H1 (cell line): ENCODE measurements at regions not wholly inside any gene's neighbourhood (a gene's known extent, or its start where the extent isn't known, plus 50 kb on each side); places are given as distances from the start of the nearest gene placed in this dataset.

Experiments
- CTCF ChIA-PET: fragments of 300-600 bp; sonication (Branson Sonifier 250); formaldehyde crosslinking; loops from one replicate; lab custom pipeline; 2021; ENCODE audit not compliant: partially characterized antibody; lab: Charles Lee
- POLR2A ChIA-PET: fragments of 300-600 bp; sonication (Branson Sonifier 250); formaldehyde crosslinking; loops from one replicate; lab custom pipeline; 2021; ENCODE audit warnings: inconsistent platforms; ENCODE audit not compliant: partially characterized antibody; lab: Charles Lee
- DNase-seq, 2 experiments: peaks; one replicate each; pipeline versions ENCODE4 v3.0.0 to v3.0.0-alpha.2; 2010 to 2022; ENCODE audit warnings: low spot score in 2 of 2, low read depth in 1 of 2, mixed read lengths in 1 of 2
- FAIRE-seq: peaks from 2 replicates; lab custom pipeline; 2011; peaks lifted over from hg19 to GRCh38; lab: Jason Lieb, UNC
- H2AFZ ChIP-seq: 2 replicates; pipeline ENCODE4 v1.8.1; 2012; ENCODE audit warnings: low read length, inconsistent platforms
- H2AK5ac ChIP-seq: 2 replicates; pipeline ENCODE4 v1.6.1; 2013; ENCODE audit warnings: low read depth, low read length
- H2BK120ac ChIP-seq: replicated peaks from 2 replicates; pipeline ENCODE3; 2013; ENCODE audit warnings: low read depth, low read length, inconsistent platforms
- H2BK12ac ChIP-seq: 2 replicates; pipeline ENCODE4 v1.6.1; 2013; ENCODE audit warnings: low read depth, low read length
- H2BK15ac ChIP-seq: 2 replicates; pipeline ENCODE4 v1.6.1; 2013; ENCODE audit warnings: low read length
- H2BK20ac ChIP-seq: 2 replicates; pipeline ENCODE4 v1.6.1; 2013; ENCODE audit warnings: low read length
- H2BK5ac ChIP-seq: 2 replicates; pipeline ENCODE4 v1.6.1; 2013; ENCODE audit warnings: low read depth, low read length
- H3K14ac ChIP-seq: 2 replicates; pipeline ENCODE4 v1.6.1; 2013; ENCODE audit warnings: inconsistent platforms; ENCODE audit not compliant: insufficient read length
- H3K18ac ChIP-seq: 2 replicates; pipeline ENCODE4 v1.6.1; 2013; ENCODE audit warnings: low read length; ENCODE audit errors: extremely low read depth
- H3K23ac ChIP-seq: 2 replicates; pipeline ENCODE4 v1.6.1; 2013; ENCODE audit warnings: inconsistent platforms; ENCODE audit not compliant: insufficient read length
- H3K23me2 ChIP-seq: 2 replicates; pipeline ENCODE4 v1.6.1; 2013; ENCODE audit warnings: low read depth, low read length
- H3K27ac ChIP-seq: 2 replicates; pipeline ENCODE4 v1.6.1; 2011; ENCODE audit warnings: low read depth, low read length, inconsistent platforms
- H3K27me3 ChIP-seq, 4 experiments: replicated peaks in 1 of 4; 1 replicate in 1 of 4; 2 replicates in 3 of 4; pipeline versions ENCODE4 v1.6.1 to v1.8.1; 2011 to 2013; ENCODE audit warnings: low read length in 3 of 4, mild to moderate bottlenecking in 3 of 4, inconsistent platforms in 2 of 4, mixed read lengths in 2 of 4, moderate library complexity in 1 of 4; ENCODE audit not compliant: control insufficient read depth in 3 of 4, insufficient read depth in 3 of 4; ENCODE audit errors: extremely low read depth in 1 of 4
- H3K36me3 ChIP-seq, 4 experiments: 2 replicates each; pipeline versions ENCODE4 v1.6.1 to v1.8.1; 2011 to 2013; ENCODE audit warnings: mild to moderate bottlenecking in 4 of 4, low read length in 3 of 4, moderate library complexity in 2 of 4, control low read depth in 1 of 4, inconsistent platforms in 1 of 4; ENCODE audit not compliant: insufficient read depth in 4 of 4, control insufficient read depth in 2 of 4
- H3K4ac ChIP-seq: replicated peaks from 2 replicates; pipeline ENCODE3; 2013; ENCODE audit warnings: low read length, low read depth, mixed read lengths, inconsistent platforms; ENCODE audit not compliant: insufficient read length
- H3K4me1 ChIP-seq, 4 experiments: replicated peaks in 1 of 4; 1 replicate in 1 of 4; 2 replicates in 3 of 4; pipeline versions ENCODE4 v1.6.1 to v1.8.1; 2011 to 2013; ENCODE audit warnings: low read length in 3 of 4, inconsistent platforms in 2 of 4, mixed read lengths in 1 of 4; ENCODE audit not compliant: insufficient read depth in 4 of 4, control insufficient read depth in 3 of 4
- H3K4me2 ChIP-seq, 2 experiments: 2 replicates each; pipeline versions ENCODE4 v1.6.1 to v1.8.1; 2011 to 2013; ENCODE audit warnings: low read depth in 2 of 2, low read length in 2 of 2, control low read depth in 1 of 2, inconsistent platforms in 1 of 2, mild to moderate bottlenecking in 1 of 2; ENCODE audit not compliant: insufficient read depth in 1 of 2
- H3K4me3 ChIP-seq, 4 experiments: fragments of 200-600, 300-600 bp in 1 of 4; sonication (generic), shearing (Covaris generic), sonication (Bioruptor Twin) in 1 of 4; 2 replicates each; pipeline versions ENCODE4 v1.5.1 to v1.8.1; 2011 to 2016; ENCODE audit warnings: low read length in 4 of 4, low read depth in 3 of 4, control low read depth in 2 of 4, inconsistent platforms in 2 of 4, mild to moderate bottlenecking in 2 of 4, mixed read lengths in 1 of 4, moderate library complexity in 1 of 4; ENCODE audit not compliant: insufficient read depth in 2 of 4; ENCODE audit errors: extremely low read depth in 1 of 4
- H3K56ac ChIP-seq: replicated peaks from 2 replicates; pipeline ENCODE3; 2013; ENCODE audit warnings: low read depth, mild to moderate bottlenecking, mixed read lengths, low read length, inconsistent platforms; ENCODE audit not compliant: insufficient read length
- H3K79me1 ChIP-seq: 2 replicates; pipeline ENCODE4 v1.6.1; 2013; ENCODE audit warnings: low read depth, low read length, control low read depth
- H3K79me2 ChIP-seq, 2 experiments: 2 replicates each; pipeline versions ENCODE4 v1.6.1 to v1.8.1; 2012 to 2013; ENCODE audit warnings: low read length in 2 of 2, mild to moderate bottlenecking in 2 of 2, inconsistent platforms in 1 of 2; ENCODE audit not compliant: insufficient read depth in 2 of 2, control insufficient read depth in 1 of 2
- H3K9ac ChIP-seq, 4 experiments: replicated peaks in 1 of 4; 1 replicate in 1 of 4; 2 replicates in 3 of 4; pipeline versions ENCODE4 v1.6.1 to v1.8.1; 2011 to 2013; ENCODE audit warnings: low read depth in 3 of 4, low read length in 3 of 4, control low read depth in 2 of 4, mild to moderate bottlenecking in 2 of 4, moderate library complexity in 2 of 4, inconsistent platforms in 1 of 4; ENCODE audit errors: extremely low read depth in 1 of 4
- H3K9me3 ChIP-seq, 2 experiments: 2 replicates each; pipeline versions ENCODE4 v1.6.1 to v1.8.1; 2012 to 2013; ENCODE audit warnings: mild to moderate bottlenecking in 2 of 2, moderate library complexity in 2 of 2, control low read depth in 1 of 2, inconsistent platforms in 1 of 2, low read depth in 1 of 2, low read length in 1 of 2, mixed read lengths in 1 of 2; ENCODE audit not compliant: insufficient read depth in 2 of 2
- H4K20me1 ChIP-seq, 2 experiments: replicated peaks in 1 of 2; 2 replicates each; pipeline versions ENCODE3 to v1.8.1; 2011 to 2013; ENCODE audit warnings: inconsistent platforms in 2 of 2, low read length in 2 of 2, mild to moderate bottlenecking in 1 of 2; ENCODE audit not compliant: insufficient read depth in 2 of 2, control insufficient read depth in 1 of 2
- H4K5ac ChIP-seq: 2 replicates; pipeline ENCODE4 v1.6.1; 2013; ENCODE audit warnings: low read length, low read depth, mixed read lengths, inconsistent platforms; ENCODE audit not compliant: insufficient read length
- H4K8ac ChIP-seq: 2 replicates; pipeline ENCODE4 v1.8.0; 2013; ENCODE audit warnings: mild to moderate bottlenecking, moderate library complexity, low read length, inconsistent platforms; ENCODE audit not compliant: insufficient read depth; ENCODE audit errors: extremely low read depth
- H4K91ac ChIP-seq: replicated peaks from 2 replicates; pipeline ENCODE3; 2013; ENCODE audit warnings: low read length, mixed read lengths, inconsistent platforms; ENCODE audit not compliant: insufficient read length
- CHD2 ChIP-seq: IDR thresholded peaks from 2 replicates; pipeline ENCODE4 v1.6.1; 2012; ENCODE audit warnings: low read length, improper control_type of control experiment
- E2F6 ChIP-seq: IDR thresholded peaks from 2 replicates; pipeline ENCODE4 v1.6.1; 2012; ENCODE audit warnings: inconsistent platforms
- EP300 ChIP-seq, 2 experiments: IDR thresholded peaks; 1 replicate in 1 of 2; 2 replicates in 1 of 2; pipeline ENCODE4 v1.6.1; 2011 to 2012; ENCODE audit warnings: low read depth in 2 of 2, low read length in 2 of 2, mild to moderate bottlenecking in 2 of 2, borderline replicate concordance in 1 of 2, inconsistent platforms in 1 of 2, moderate library complexity in 1 of 2
- RBBP5 ChIP-seq: IDR thresholded peaks from 2 replicates; pipeline ENCODE4 v1.7.1; 2012; ENCODE audit warnings: low read depth, mild to moderate bottlenecking, inconsistent platforms, low read length, moderate library complexity, borderline replicate concordance
- SP2 ChIP-seq: IDR thresholded peaks from 2 replicates; pipeline ENCODE4 v1.6.1; 2012; ENCODE audit warnings: mild to moderate bottlenecking, low read length, inconsistent platforms
- ZNF274 ChIP-seq: IDR thresholded peaks from 2 replicates; pipeline ENCODE4 v1.7.0; 2012; ENCODE audit warnings: low read length, borderline replicate concordance; ENCODE audit errors: extremely low read depth
- WGBS, 2 experiments: shearing (Covaris generic) in 1 of 2; methylation state at CpG; one replicate each; pipeline versions ENCODE4 v1.1.6 to v1.1.7; 2013 to 2015; ENCODE audit warnings: low lambda C conversion rate in 2 of 2, mixed read lengths in 2 of 2, inconsistent platforms in 1 of 2, low coverage in 1 of 2, missing lambda C conversion rate in 1 of 2; ENCODE audit not compliant: insufficient replicate concordance in 2 of 2, insufficient coverage in 1 of 2, insufficient read length in 1 of 2; ENCODE audit errors: extremely low coverage in 1 of 2, missing lambda C conversion rate in 1 of 2; 5-methylcytosine and 5-hydroxymethylcytosine counted together

- CTCF ChIA-PET, result no interaction called here
- H2AFZ ChIP-seq, result no peak overlapping the region
- 91% methylated on average over 3 of the region's 4 CpGs; no CpG with 5 or more reads in 1 of the 2 experiments for WGBS, 2 experiments
Measured at GRCh38 chr6:105460860-105461259, 58.0 kb upstream of the PREP start.

More at GRCh38 chr6:105460860-105461259, 58.0 kb upstream of the PREP start:
- H3K4me2 ChIP-seq, result no peak overlapping the region
- H3K4me3 ChIP-seq, result no peak overlapping the region
- H2BK12ac ChIP-seq, result no peak overlapping the region
- TF ChIP-seq ZNF274 (no peak), E2F6 (no peak), RBBP5 (no peak), CHD2 (no peak), EP300 (IDR thresholded peaks at IDR 0.05; ENCODE audit: borderline replicate concordance in 1 of 2, low read depth in 2 of 2, low read length in 2 of 2) (no peak), SP2 (no peak)
- H3K4me1 ChIP-seq, result no peaks in the 10 kb centered on the region
- H3K14ac ChIP-seq, result no peak overlapping the region
- H4K91ac ChIP-seq, result no peak overlapping the region
- H4K20me1 ChIP-seq, result no peaks in the 10 kb centered on the region
- no peak overlapping the region for H3K56ac ChIP-seq
- POLR2A ChIA-PET, result no interaction called here
- H3K23ac ChIP-seq, result no peak overlapping the region
- no peak overlapping the region for H3K27ac ChIP-seq
- no peak overlapping the region for H2BK15ac ChIP-seq
- no peak overlapping the region for H2AK5ac ChIP-seq
- no peak overlapping the region for H2BK5ac ChIP-seq
- no peaks in the 10 kb centered on the region for H3K79me1 ChIP-seq
- H3K27me3 ChIP-seq, result no peaks in the 10 kb centered on the region
- H4K5ac ChIP-seq, result no peak overlapping the region
- no peak for DNase-seq
- no peaks in the 10 kb centered on the region for H3K23me2 ChIP-seq
- no peak overlapping the region for H2BK120ac ChIP-seq
- no peaks in the 10 kb centered on the region for H3K36me3 ChIP-seq
- H3K9ac ChIP-seq, result no peak overlapping the region
- H3K4ac ChIP-seq, result no peak overlapping the region
- H2BK20ac ChIP-seq, result no peak overlapping the region
- H3K9me3 ChIP-seq, result peaks cover 3 to 4% of the 10 kb centered on the region in 2 experiments; a peak in 1 of 4 replicates
- no peak for FAIRE-seq
- no peaks in the 10 kb centered on the region for H3K79me2 ChIP-seq
- no peak overlapping the region for H4K8ac ChIP-seq
- H3K18ac ChIP-seq, result no peak overlapping the region
